GM12875 (cell line): ENCODE measurements at regions not wholly inside any gene's neighbourhood (a gene's known extent, or its start where the extent isn't known, plus 50 kb on each side); places are given as distances from the start of the nearest gene placed in this dataset.

Source experiments
- H3K4me3 ChIP-seq: one replicate; pipeline ENCODE4 v1.5.1; 2011; ENCODE audit warnings: low read depth, low read length, control low read depth
- TF ChIP-seq, protein P1 (sequence below): IDR thresholded peaks from 2 replicates; pipeline ENCODE4 v1.5.1; 2011; ENCODE audit warnings: low read depth, mild to moderate bottlenecking, control low read depth, inconsistent platforms, low read length, moderate library complexity, borderline replicate concordance; ENCODE audit not compliant: insufficient read depth

DNA sequence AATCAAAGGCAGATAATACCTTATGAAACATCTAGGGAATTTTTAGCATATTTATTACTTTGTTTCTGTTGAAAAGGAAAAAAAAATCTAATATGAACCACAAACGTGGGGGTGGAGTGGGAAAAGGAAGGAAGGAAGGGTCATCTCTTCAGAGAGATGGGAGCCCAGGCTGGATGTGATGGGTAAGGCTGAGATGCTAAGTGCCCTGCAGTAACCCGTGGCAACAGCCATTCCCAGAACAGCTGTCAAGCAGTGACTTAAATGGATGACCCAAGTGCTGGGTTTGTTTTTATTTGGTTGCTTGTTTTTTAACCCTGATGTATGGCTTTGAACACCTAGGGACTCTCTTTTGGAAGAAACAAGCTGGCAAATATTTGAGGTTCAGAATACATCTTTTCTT lies 50.7 kb upstream of the KLF7 start:
- TF ChIP-seq, protein P1, sequence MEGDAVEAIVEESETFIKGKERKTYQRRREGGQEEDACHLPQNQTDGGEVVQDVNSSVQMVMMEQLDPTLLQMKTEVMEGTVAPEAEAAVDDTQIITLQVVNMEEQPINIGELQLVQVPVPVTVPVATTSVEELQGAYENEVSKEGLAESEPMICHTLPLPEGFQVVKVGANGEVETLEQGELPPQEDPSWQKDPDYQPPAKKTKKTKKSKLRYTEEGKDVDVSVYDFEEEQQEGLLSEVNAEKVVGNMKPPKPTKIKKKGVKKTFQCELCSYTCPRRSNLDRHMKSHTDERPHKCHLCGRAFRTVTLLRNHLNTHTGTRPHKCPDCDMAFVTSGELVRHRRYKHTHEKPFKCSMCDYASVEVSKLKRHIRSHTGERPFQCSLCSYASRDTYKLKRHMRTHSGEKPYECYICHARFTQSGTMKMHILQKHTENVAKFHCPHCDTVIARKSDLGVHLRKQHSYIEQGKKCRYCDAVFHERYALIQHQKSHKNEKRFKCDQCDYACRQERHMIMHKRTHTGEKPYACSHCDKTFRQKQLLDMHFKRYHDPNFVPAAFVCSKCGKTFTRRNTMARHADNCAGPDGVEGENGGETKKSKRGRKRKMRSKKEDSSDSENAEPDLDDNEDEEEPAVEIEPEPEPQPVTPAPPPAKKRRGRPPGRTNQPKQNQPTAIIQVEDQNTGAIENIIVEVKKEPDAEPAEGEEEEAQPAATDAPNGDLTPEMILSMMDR: no peak
- no peak overlapping the region for H3K4me3 ChIP-seq

DNA sequence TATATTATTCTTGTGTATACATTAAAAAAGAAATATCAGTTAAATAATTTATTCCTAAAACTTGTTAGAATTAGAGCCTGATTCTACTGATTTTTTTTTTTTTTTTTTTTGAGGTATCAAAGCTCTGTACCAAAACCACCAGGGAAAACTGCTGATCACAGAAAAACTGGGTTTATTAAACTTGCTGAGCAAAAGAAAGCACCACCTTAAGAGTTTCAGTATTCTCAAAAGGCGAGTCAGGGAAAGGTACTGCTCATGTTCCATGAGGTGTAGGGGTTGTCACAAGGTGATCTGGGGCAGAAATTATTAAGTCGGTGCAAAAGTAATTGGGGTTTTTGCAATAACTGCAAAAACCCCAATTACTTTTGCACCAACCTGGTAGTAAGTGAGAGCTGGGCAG lies 51.7 kb upstream of the KLF7 start:
- TF ChIP-seq, protein P1: no peak
- no peak overlapping the region for H3K4me3 ChIP-seq

DNA sequence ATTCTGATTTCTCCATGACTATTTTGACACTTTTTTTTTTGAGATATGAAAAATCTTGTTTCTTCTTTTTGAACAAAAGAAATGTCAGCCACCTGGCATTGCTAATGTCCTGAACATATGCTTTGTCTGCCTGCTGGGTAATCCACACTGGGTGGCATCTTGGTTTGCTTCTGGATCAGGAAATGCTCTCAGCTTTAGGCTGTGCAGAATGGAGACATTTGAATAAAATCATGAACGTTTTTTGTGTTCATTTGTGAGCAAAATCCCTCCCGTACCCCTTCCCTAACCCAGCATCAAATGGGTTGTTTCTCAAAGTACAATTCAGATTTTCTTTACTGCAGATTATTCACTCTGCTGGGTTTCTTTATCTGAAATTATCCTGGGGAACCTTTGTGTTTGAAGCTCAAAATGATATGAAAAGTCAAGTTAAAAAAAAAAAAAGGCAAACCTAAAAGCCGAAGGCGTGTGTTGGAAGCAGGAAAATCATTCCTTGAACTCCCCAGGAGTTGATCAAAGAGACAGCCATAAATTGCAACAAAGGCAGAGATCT lies 53.4 kb upstream of the KLF7 start:
- H3K4me3 ChIP-seq: no peak overlapping the region
- TF ChIP-seq, protein P1: no peak

DNA sequence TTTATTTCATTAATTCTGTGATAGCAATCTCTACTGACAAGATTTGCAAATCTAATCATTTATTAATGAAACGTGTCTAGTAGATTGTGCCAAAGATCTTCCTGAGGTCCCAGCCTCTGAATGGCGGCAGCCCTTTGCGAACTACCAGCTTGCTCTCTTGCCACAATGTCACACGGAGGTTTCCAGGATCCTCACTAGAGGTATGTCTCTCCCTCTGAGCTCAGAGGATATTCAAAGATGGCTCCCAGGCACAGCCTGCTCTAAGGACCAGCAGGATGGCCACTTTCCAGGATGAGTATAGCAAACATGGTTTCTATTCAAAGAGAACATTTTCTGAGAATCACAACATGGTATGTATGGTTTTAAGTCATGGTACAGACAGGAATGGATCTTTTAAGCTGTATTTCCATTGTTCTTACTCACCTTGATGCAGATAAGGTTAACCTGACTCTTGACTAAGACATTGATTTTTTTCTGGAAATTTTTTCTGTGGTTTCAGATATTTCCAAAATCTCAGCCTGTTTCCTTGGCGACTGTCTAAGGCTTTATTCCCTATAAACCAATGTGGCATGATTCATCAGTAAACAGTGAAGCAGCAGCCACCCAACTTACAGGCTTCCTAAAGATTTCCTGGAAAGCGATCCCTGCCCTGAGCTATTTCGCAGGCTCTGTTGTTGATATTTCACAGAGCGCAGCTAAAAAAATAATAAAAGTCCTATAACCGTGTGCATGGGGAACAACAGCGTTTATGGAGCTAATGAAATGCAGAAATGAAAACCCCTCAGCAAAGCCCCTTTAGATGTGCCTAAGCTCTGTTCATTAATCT lies 54.1 kb upstream of the KLF7 start:
- TF ChIP-seq, protein P1: no peak
- no peak overlapping the region for H3K4me3 ChIP-seq

DNA sequence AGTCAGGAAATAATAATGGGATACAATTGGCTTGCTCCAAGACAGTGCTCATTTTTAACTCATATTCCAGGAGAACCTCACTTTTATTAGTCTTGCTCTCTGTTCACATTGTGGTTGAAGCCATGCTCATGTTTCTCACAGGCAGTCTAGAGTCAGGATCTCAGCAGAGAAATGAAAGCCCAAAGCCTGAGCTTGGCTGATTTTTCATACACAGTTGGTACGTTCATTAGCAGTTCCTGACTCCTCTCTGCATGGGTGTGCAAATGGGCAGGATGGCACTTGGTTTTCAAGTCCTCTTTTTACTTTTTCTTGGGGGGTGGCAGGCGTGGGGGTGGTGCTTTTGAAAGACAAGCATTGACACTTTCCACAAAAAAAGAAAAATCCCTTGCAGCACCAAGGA lies 56.0 kb upstream of the KLF7 start:
- H3K4me3 ChIP-seq: no peak overlapping the region
- TF ChIP-seq, protein P1: no peak

DNA sequence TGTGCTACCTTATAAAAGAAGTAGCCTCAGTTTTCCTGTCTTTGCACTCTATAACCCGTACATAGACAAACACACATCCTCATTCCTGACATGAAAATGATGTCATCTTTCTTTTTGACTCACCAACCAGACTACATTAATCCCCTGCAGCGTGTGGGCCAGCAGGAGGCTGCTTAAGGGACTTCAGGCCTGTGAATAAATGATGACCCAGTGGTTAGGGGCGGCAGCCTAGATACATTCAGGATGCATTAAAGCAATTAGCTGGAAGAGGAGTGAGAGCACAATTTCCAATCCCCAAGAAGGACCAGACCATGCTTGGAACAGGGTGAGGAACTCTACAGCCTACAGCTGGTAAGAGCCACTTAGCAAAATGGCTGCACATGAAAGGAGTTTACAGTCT lies 57.3 kb upstream of the KLF7 start:
- TF ChIP-seq, protein P1: no peak
- H3K4me3 ChIP-seq: no peak overlapping the region

DNA sequence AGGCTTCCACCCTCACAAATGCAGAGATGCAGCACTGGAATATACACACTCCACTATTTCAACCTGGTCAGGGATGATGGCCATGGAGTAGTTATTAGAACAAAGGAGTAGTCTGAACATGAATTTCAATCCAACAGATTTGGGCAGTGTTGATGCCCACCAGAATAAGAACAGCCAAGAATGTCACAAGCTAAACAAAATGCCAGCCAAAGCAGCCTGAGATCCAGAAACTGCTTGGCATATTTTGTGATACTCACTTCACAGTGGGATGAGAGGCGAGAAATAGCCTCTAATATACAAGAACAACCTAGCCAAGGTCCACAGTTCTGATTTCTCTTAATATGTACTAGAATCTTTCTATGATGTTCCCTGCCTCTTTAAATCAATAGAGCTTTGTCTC lies 58.6 kb upstream of the KLF7 start:
- TF ChIP-seq, protein P1: no peak
- H3K4me3 ChIP-seq: no peak overlapping the region
